Astrocyte of the cerebellum (primary cell): ENCODE measurements at regions not wholly inside any gene's neighbourhood (a gene's known extent, or its start where the extent isn't known, plus 50 kb on each side); places are given as distances from the start of the nearest gene placed in this dataset.
A peak's percentile ranks its signal among the peaks of the same experiment; 100 is the strongest.

Experiments used
- DNase-seq: peaks from one replicate; pipeline ENCODE4 v3.0.0-alpha.2; 2011; ENCODE audit warnings: low read depth
- H3K4me3 ChIP-seq: 2 replicates; pipeline ENCODE4 v1.5.1; 2011; ENCODE audit warnings: mild to moderate bottlenecking, low read depth, low read length, moderate library complexity
- CTCF ChIP-seq: IDR thresholded peaks from 2 replicates; pipeline ENCODE4 v1.5.1; 2012; ENCODE audit warnings: low read length, low read depth, moderate library complexity, mild to moderate bottlenecking; ENCODE audit errors: missing control alignments
- in situ Hi-C: cut with HindIII; loops from 2 replicates; pipeline ENCODE4 v1.10.0; 2017; ENCODE audit warnings: low sequenced_read_pairs

DNA sequence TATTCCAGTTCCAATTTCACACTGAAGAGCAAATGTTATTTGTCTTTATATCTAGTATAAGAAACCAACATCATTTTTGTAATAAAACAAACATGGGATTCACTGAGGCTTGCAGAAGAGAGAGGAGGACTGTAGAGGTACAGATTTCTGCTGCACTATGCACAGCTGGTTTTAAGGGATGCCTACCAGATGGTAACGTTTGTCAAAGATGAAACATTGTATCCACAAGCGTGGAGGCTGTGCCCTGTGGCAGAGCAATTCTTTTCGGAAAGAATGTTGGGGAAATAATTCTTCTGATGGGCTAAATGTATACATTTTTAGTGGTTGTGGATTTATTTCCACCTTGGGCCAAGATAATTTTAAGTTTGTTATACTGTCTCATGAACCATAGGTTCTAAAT is 272.4 kb downstream of the DUSP10 start:
- H3K4me3 ChIP-seq, result no peak overlapping the region
- in situ Hi-C loops, result no loop called here
- DNase-seq, result no peak
- no peak for TF ChIP-seq CTCF

DNA sequence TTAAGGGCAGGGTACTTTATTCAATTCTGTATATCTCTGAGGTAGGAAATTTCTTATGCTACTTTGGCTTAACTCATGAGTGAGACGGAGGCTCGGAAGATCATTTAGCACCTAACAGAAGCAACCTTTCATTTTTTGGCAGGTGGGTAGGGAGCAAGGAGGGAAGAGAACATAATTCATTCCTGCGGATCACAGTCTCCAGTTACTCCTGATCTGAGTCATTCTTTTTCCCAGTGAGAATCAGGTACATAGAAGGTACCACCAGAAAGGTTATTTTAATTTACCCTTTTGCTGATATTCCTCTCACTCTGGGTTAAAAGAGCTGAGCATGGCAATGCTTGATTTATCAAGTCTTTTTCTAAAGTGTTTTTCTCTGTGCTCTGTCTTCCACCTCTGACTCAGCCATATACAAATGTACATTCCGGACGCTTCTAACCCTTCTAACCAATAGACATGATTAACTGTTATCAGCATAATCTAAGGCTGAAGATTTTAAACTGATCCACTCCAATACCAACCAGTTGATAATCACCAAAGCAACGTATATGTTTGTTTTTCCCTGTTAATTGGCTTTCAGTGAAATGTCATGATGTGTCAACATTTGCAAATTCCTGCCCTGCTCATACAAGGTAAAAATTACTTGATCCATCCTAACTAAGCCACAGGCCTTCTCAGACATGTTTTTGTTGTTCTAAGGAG is 271.7 kb downstream of the DUSP10 start:
- DNase-seq, result no peak
- TF ChIP-seq CTCF, result no peak
- in situ Hi-C loops, result no loop called here
- no peak overlapping the region for H3K4me3 ChIP-seq

DNA sequence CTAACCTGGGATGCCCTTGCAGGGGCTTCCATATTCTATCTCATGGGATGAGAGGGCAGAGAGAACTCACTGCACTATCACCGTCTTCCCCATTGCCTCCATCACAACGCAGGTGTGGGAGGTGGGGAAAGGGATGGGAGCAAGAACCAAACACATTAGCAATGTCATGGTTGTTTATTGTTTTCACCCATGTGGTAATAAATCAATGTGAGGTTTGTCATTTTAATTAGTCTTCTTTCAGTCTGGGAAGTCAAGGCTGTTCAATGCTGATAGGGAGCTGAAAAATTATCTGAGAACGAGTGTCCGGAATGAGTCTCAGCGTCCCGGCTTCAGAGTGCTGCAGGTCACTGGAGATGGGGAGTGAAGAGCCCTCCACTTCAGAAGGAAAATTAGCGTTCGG is 268.5 kb downstream of the DUSP10 start:
- in situ Hi-C loops, result no loop called here
- no peak overlapping the region for H3K4me3 ChIP-seq
- no peak for TF ChIP-seq CTCF
- DNase-seq, result no peak

- no peak overlapping the region for H3K4me3 ChIP-seq
Measured at GRCh38 chr1:221477252-221477651, 264.6 kb downstream of the DUSP10 start.

GRCh38 chr1:221478050-221478949 is 263.6 kb downstream of the DUSP10 start:
- in situ Hi-C loops, result no loop called here
- DNase-seq, result peak; percentile 65
- no peak overlapping the region for H3K4me3 ChIP-seq
- TF ChIP-seq CTCF, result peak; percentile 92

More at GRCh38 chr1:221477252-221477651, 264.6 kb downstream of the DUSP10 start:
- TF ChIP-seq CTCF, result no peak
- DNase-seq, result no peak
- in situ Hi-C loops, result no loop called here

GRCh38 chr1:221487781-221488524 is 253.9 kb downstream of the DUSP10 start:
- DNase-seq, result peak; percentile 78
- H3K4me3 ChIP-seq, result no peak overlapping the region
- in situ Hi-C loops, result no loop called here
- TF ChIP-seq CTCF, result no peak
